A549 (cell line): ENCODE measurements at regions not wholly inside any gene's neighbourhood (a gene's known extent, or its start where the extent isn't known, plus 50 kb on each side); places are given as distances from the start of the nearest gene placed in this dataset.

Source experiments
- ATAC-seq, 2 experiments: fragments of 200-7000 bp in 1 of 2; fragments of >200 bp in 1 of 2; cut with Nextera tagmentation in 1 of 2; cut with Tn5 transposase in 1 of 2; 3 replicates each; pipeline versions ENCODE4 v1.8.0 to v1.9.1; 2018 to 2020; ENCODE audit warnings: mild to moderate bottlenecking in 1 of 2, moderate library complexity in 1 of 2
- CTCF ChIA-PET: fragments of 300-600 bp; sonication (Branson Sonifier 250); formaldehyde crosslinking; extraction: SDS; loops from one replicate; lab custom pipeline; 2021; ENCODE audit warnings: antibody characterized with exemption, inconsistent platforms; lab: Yijun Ruan, JAX
- POLR2A ChIA-PET: fragments of 350-600 bp; formaldehyde crosslinking; extraction: SDS; loops from one replicate; lab custom pipeline; 2021; ENCODE audit warnings: antibody characterized with exemption, inconsistent platforms; lab: Yijun Ruan, JAX
- DNase-seq, 2 experiments: peaks; one replicate each; pipeline versions ENCODE4 v3.0.0 to v3.0.0-alpha.2; 2011 to 2016; ENCODE audit warnings: low read depth in 1 of 2, low spot score in 1 of 2
- FAIRE-seq: peaks from 2 replicates; lab custom pipeline; 2011; peaks lifted over from hg19 to GRCh38; lab: Jason Lieb, UNC
- H3K27ac ChIP-seq, 2 experiments: fragments of >200 bp; sonication (Bioruptor Twin); formaldehyde crosslinking; 3 replicates each; pipeline ENCODE4 v1.5.1; 2016 to 2017
- H3K4me1 ChIP-seq: fragments of >200 bp; sonication (Bioruptor Twin); formaldehyde crosslinking; 3 replicates; pipeline ENCODE4 v1.6.1; 2016
- H3K4me2 ChIP-seq: fragments of >200 bp; sonication (Bioruptor Twin); formaldehyde crosslinking; 3 replicates; pipeline ENCODE4 v1.6.1; 2016
- H3K4me3 ChIP-seq: fragments of >200 bp; sonication (Bioruptor Twin); formaldehyde crosslinking; 3 replicates; pipeline ENCODE4 v1.5.1; 2016
- H3K9me3 ChIP-seq: fragments of >200 bp; sonication (Bioruptor Twin); formaldehyde crosslinking; 3 replicates; pipeline ENCODE4 v1.6.1; 2016
- CHD2 ChIP-seq: fragments of 150-350 bp; IDR thresholded peaks from 2 replicates; pipeline ENCODE4 v1.6.1; 2014; ENCODE audit warnings: low read length; ENCODE audit not compliant: partially characterized antibody
- EHF ChIP-seq: fragments of 250-450 bp; sonication (Bioruptor Pico); IDR thresholded peaks from 2 replicates; pipeline ENCODE4 v1.5.0; 2020; ENCODE audit warnings: mild to moderate bottlenecking
- EHMT2 ChIP-seq: fragments of 200-600 bp; sonication (generic); IDR thresholded peaks from 2 replicates; pipeline ENCODE4 v1.6.1; 2016; ENCODE audit warnings: antibody characterized with exemption, low read depth, mild to moderate bottlenecking, moderate library complexity
- EP300 ChIP-seq, 2 experiments: fragments of >200 bp; sonication (Bioruptor Twin); formaldehyde crosslinking; IDR thresholded peaks; 2 replicates in 1 of 2; 3 replicates in 1 of 2; pipeline ENCODE4 v1.6.1; 2016 to 2017
- ESRRA ChIP-seq: fragments of 150-350 bp; IDR thresholded peaks from 2 replicates; pipeline ENCODE4 v1.6.1; 2014; ENCODE audit warnings: mild to moderate bottlenecking, low read length, borderline replicate concordance
- FOSL2 ChIP-seq, 2 experiments: fragments of 450-650 bp in 1 of 2; fragments of >200 bp in 1 of 2; sonication (Bioruptor Twin) in 1 of 2; formaldehyde crosslinking; IDR thresholded peaks; 2 replicates each; pipeline versions ENCODE4 v1.5.0 to v1.6.1; 2016 to 2020; ENCODE audit warnings: mild to moderate bottlenecking in 1 of 2, moderate library complexity in 1 of 2
- GATA3 ChIP-seq: IDR thresholded peaks from 2 replicates; pipeline ENCODE4 v1.6.1; 2012; ENCODE audit warnings: borderline replicate concordance
- HEYL ChIP-seq: fragments of 250-450 bp; sonication (Bioruptor Pico); IDR thresholded peaks from 2 replicates; pipeline ENCODE4 v1.8.0; 2021; ENCODE audit warnings: mild to moderate bottlenecking, moderate library complexity
- HOXB13 ChIP-seq: fragments of 250-450 bp; sonication (Bioruptor Pico); IDR thresholded peaks from 2 replicates; pipeline ENCODE4 v1.5.0; 2020; ENCODE audit warnings: low read depth, mild to moderate bottlenecking, moderate library complexity
- JUN ChIP-seq, 2 experiments: fragments of >200 bp; sonication (Bioruptor Twin); formaldehyde crosslinking; IDR thresholded peaks; 2 replicates in 1 of 2; 3 replicates in 1 of 2; pipeline ENCODE4 v1.6.1; 2016 to 2017
- JUNB ChIP-seq: fragments of >200 bp; sonication (Bioruptor Twin); formaldehyde crosslinking; IDR thresholded peaks from 2 replicates; pipeline ENCODE4 v1.6.1; 2016
- KDM1A ChIP-seq: fragments of 200-600 bp; sonication (generic); IDR thresholded peaks from 2 replicates; pipeline ENCODE4 v1.6.1; 2016; ENCODE audit warnings: low read depth, mild to moderate bottlenecking
- KDM5A ChIP-seq: fragments of 200-600 bp; sonication (generic); IDR thresholded peaks from 2 replicates; pipeline ENCODE4 v1.6.1; 2016; ENCODE audit warnings: antibody characterized with exemption, mild to moderate bottlenecking
- MYC ChIP-seq: IDR thresholded peaks from 2 replicates; pipeline ENCODE4 v1.6.1; 2012; ENCODE audit warnings: mild to moderate bottlenecking, inconsistent platforms, low read length, improper control_type of control experiment, borderline replicate concordance
- NFE2L2 ChIP-seq: fragments of 150-350 bp; conservative IDR thresholded peaks from 2 replicates; pipeline ENCODE4 v1.6.1; 2014; ENCODE audit warnings: low read length
- NPAS2 ChIP-seq: fragments of 250-450 bp; sonication (Bioruptor Pico); IDR thresholded peaks from 2 replicates; pipeline ENCODE4 v1.8.0; 2022; ENCODE audit warnings: mild to moderate bottlenecking, moderate library complexity, borderline replicate concordance
- PHF8 ChIP-seq: fragments of 200-600 bp; sonication (generic); IDR thresholded peaks from 2 replicates; pipeline ENCODE4 v1.6.1; 2016; ENCODE audit warnings: low read depth, mild to moderate bottlenecking, antibody characterized with exemption, moderate library complexity, borderline replicate concordance
- POLR2A ChIP-seq: IDR thresholded peaks from 2 replicates; pipeline ENCODE4 v1.6.1; 2012; ENCODE audit warnings: mild to moderate bottlenecking, low read length
- SREBF2 ChIP-seq: fragments of 450-650 bp; IDR thresholded peaks from 2 replicates; pipeline ENCODE4 v1.6.1; 2014; ENCODE audit warnings: mild to moderate bottlenecking, moderate library complexity
- TFCP2L1 ChIP-seq: fragments of 250-450 bp; sonication (Bioruptor Pico); IDR thresholded peaks from 2 replicates; pipeline ENCODE4 v1.5.0; 2021; ENCODE audit warnings: mild to moderate bottlenecking
- ZSCAN20 ChIP-seq: fragments of 250-450 bp; sonication (Bioruptor Pico); IDR thresholded peaks from 2 replicates; pipeline ENCODE4 v1.8.0; 2022; ENCODE audit warnings: mild to moderate bottlenecking, moderate library complexity
- WGBS: methylation state at CpG from one replicate; pipeline ENCODE4 v1.1.6; 2017; ENCODE audit errors: missing lambda C conversion rate; 5-methylcytosine and 5-hydroxymethylcytosine counted together
- TF ChIP-seq, protein P1 (sequence below): fragments of 250-450 bp; sonication (Bioruptor Pico); IDR thresholded peaks from 2 replicates; pipeline ENCODE4 v1.5.0; 2021; ENCODE audit warnings: mild to moderate bottlenecking, moderate library complexity, borderline replicate concordance
- TF ChIP-seq, protein P2 (sequence below): IDR thresholded peaks from 2 replicates; pipeline ENCODE4 v1.6.1; 2012
- TF ChIP-seq, protein P3 (sequence below): fragments of 200-600 bp; sonication (generic); IDR thresholded peaks from 2 replicates; pipeline ENCODE4 v1.6.1; 2016; ENCODE audit warnings: antibody characterized with exemption, mild to moderate bottlenecking, moderate library complexity
- TF ChIP-seq, protein P4 (sequence below): IDR thresholded peaks from 2 replicates; pipeline ENCODE4 v1.6.1; 2012; ENCODE audit warnings: low read depth, borderline replicate concordance

DNA sequence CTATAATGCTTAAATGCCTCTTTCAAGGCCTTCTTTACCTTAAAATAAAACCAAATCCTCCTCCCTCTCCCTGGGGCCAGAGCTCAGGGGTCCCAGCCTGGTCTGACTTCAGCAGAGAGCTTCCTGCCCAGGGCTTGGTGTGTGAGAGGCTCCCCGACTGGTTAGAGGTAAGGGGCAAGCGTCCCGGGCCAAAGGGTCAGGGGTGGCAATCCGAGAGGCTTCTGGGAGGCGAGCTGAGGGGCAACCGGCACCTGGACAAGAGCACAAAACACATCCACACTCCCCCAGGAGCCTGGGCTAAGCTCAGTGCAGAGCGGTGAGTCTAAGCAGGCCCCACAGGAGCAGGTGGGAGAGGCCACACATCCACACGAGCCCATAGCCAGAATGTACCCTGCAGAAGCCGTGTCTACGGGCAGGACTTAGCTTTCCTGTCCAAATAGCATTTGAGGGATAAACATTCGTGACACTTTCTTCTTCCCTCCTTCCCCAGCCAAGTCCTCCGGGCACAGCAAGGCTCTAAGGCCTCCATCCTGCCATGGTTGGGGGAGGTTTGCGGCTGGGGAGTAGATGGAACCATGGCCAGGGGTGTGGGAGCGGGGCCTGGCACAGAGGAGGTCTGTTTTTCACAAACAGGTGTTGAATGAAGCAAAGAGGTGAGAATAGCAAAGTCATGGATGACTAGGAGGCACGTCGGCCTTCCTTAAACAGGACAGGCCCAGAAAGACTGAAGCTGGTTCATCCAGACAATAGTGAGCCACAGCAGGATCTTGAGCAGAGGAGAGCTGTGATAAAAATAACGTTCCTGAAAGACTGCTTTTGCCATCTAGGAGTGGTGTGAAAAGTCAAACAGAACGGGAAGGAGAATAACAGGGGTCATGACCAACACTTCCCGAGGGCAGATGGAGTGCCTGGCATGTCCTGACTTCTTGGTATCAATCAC, 98.7 kb upstream of the IQSEC1 start:
- WGBS, result 83% methylated on average over 19 of the region's 19 CpGs
- TF ChIP-seq, protein P1, sequence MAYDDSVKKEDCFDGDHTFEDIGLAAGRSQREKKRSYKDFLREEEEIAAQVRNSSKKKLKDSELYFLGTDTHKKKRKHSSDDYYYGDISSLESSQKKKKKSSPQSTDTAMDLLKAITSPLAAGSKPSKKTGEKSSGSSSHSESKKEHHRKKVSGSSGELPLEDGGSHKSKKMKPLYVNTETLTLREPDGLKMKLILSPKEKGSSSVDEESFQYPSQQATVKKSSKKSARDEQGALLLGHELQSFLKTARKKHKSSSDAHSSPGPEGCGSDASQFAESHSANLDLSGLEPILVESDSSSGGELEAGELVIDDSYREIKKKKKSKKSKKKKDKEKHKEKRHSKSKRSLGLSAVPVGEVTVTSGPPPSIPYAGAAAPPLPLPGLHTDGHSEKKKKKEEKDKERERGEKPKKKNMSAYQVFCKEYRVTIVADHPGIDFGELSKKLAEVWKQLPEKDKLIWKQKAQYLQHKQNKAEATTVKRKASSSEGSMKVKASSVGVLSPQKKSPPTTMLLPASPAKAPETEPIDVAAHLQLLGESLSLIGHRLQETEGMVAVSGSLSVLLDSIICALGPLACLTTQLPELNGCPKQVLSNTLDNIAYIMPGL, result no peak
- TF ChIP-seq TFCP2L1 (CRISPR knock-in tag) (no peak), KDM1A (no peak), JUNB (no peak), KDM5A (no peak), NPAS2 (CRISPR knock-in tag) (no peak), HEYL (CRISPR knock-in tag) (no peak), FOSL2 (IDR thresholded peaks at IDR 0.05) (no peak), FOSL2 (CRISPR knock-in tag; IDR thresholded peaks at IDR 0.05) (no peak), SREBF2 (no peak)
- Histone ChIP-seq H3K4me3 (no peak overlapping the region), H3K4me2 (no peak overlapping the region), H3K27ac (no peak overlapping the region), H3K9me3 (no peaks in the 10 kb centered on the region), H3K4me1 (no peaks in the 10 kb centered on the region)
- ATAC-seq (no peak), DNase-seq (no peak), FAIRE-seq (no peak)
- ChIA-PET CTCF (interaction anchor here (1.5 to 1.6 kb wide), 2 partner anchors 21 to 80 kb away, joined by 4 read pairs; no protein-coding TSS in a partner anchor), POLR2A (no interaction called here)

DNA sequence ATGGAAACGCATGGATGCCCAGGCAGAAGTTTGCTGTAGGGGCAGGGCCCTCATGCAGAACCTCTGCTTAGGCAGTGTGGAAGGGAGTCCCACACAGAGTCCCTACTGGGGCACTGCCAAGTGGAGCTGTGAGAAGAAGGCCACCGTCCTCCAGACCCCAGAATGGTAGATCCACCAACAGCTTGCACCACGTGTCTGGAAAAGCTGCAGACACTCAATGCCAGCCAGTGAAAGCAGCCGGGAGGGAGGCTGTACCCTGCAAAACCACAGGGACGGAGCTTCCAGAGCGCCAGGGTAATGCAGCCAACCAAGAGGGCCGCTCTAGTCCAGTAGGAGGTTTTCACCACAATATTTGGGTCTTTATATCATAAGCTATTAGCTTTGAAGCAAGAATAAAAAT, 97.1 kb upstream of the IQSEC1 start:
- DNase-seq (no peak), ATAC-seq (no peak), FAIRE-seq (no peak)
- Histone ChIP-seq H3K27ac (no peak overlapping the region), H3K9me3 (no peaks in the 10 kb centered on the region), H3K4me2 (no peak overlapping the region), H3K4me3 (no peak overlapping the region), H3K4me1 (no peaks in the 10 kb centered on the region)
- WGBS, result 53% methylated on average over 5 of the region's 7 CpGs
- POLR2A ChIA-PET, result no interaction called here
- CTCF ChIA-PET, result no interaction called here
- TF ChIP-seq, protein P2, sequence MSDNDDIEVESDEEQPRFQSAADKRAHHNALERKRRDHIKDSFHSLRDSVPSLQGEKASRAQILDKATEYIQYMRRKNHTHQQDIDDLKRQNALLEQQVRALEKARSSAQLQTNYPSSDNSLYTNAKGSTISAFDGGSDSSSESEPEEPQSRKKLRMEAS, result no peak

DNA sequence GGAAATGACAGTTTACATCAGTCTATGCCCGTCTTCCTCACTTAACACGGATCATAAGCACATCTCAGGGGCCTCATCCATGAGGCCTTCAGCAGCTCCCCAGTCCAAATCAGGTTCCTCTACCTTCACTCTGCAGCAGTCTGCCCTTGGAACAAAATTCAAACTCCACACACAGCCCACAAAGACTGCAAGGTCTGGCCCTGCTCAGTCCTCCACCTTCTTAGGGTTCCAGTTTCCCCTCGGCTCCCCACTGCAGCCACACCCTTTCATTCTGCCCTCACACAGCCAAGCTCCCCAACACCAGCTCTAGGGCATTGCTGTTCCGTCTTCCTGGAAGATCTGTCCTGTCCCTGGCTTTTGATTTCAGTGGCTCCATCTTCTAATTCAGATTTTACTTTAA, 95.2 kb upstream of the IQSEC1 start:
- POLR2A ChIA-PET, result no interaction called here
- CTCF ChIA-PET, result interaction anchor here (1.9 kb wide), 1 partner anchor 24 kb away, joined by 4 read pairs; no protein-coding TSS in a partner anchor

More for the DNA sequence above, 95.2 kb upstream of the IQSEC1 start:
- H3K4me1 ChIP-seq, result no peaks in the 10 kb centered on the region
- H3K27ac ChIP-seq, result no peak overlapping the region
- FAIRE-seq (no peak), DNase-seq (no peak), ATAC-seq (no peak)
- H3K9me3 ChIP-seq, result no peaks in the 10 kb centered on the region
- no peak overlapping the region for H3K4me2 ChIP-seq
- H3K4me3 ChIP-seq, result no peak overlapping the region
- 77% methylated on average over 4 of the region's 4 CpGs for WGBS
- TF ChIP-seq EP300 (IDR thresholded peaks at IDR 0.05) (no peak), GATA3 (no peak), ZSCAN20 (no peak), POLR2A (no peak), SREBF2 (no peak), NPAS2 (CRISPR knock-in tag) (no peak), JUN (IDR thresholded peaks at IDR 0.05) (no peak), EHF (CRISPR knock-in tag) (no peak), CHD2 (no peak), FOSL2 (IDR thresholded peaks at IDR 0.05) (no peak), FOSL2 (CRISPR knock-in tag; IDR thresholded peaks at IDR 0.05) (no peak), KDM5A (no peak), NFE2L2 (no peak), ESRRA (no peak), PHF8 (no peak), MYC (no peak), HOXB13 (CRISPR knock-in tag) (no peak), EHMT2 (no peak)
- TF ChIP-seq, protein P3, sequence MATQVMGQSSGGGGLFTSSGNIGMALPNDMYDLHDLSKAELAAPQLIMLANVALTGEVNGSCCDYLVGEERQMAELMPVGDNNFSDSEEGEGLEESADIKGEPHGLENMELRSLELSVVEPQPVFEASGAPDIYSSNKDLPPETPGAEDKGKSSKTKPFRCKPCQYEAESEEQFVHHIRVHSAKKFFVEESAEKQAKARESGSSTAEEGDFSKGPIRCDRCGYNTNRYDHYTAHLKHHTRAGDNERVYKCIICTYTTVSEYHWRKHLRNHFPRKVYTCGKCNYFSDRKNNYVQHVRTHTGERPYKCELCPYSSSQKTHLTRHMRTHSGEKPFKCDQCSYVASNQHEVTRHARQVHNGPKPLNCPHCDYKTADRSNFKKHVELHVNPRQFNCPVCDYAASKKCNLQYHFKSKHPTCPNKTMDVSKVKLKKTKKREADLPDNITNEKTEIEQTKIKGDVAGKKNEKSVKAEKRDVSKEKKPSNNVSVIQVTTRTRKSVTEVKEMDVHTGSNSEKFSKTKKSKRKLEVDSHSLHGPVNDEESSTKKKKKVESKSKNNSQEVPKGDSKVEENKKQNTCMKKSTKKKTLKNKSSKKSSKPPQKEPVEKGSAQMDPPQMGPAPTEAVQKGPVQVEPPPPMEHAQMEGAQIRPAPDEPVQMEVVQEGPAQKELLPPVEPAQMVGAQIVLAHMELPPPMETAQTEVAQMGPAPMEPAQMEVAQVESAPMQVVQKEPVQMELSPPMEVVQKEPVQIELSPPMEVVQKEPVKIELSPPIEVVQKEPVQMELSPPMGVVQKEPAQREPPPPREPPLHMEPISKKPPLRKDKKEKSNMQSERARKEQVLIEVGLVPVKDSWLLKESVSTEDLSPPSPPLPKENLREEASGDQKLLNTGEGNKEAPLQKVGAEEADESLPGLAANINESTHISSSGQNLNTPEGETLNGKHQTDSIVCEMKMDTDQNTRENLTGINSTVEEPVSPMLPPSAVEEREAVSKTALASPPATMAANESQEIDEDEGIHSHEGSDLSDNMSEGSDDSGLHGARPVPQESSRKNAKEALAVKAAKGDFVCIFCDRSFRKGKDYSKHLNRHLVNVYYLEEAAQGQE, result no peak
- TF ChIP-seq, protein P4, sequence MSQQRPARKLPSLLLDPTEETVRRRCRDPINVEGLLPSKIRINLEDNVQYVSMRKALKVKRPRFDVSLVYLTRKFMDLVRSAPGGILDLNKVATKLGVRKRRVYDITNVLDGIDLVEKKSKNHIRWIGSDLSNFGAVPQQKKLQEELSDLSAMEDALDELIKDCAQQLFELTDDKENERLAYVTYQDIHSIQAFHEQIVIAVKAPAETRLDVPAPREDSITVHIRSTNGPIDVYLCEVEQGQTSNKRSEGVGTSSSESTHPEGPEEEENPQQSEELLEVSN, result no peak
